HG03432 (cell line): ENCODE measurements at regions not wholly inside any gene's neighbourhood (a gene's known extent, or its start where the extent isn't known, plus 50 kb on each side); places are given as distances from the start of the nearest gene placed in this dataset.
"Not testable (repeated sequence)": the region's sequence is repeated elsewhere in the genome, so short reads cannot be mapped to it uniquely, and the experiment has no call there.

Experiments used
- ATAC-seq: cut with Tn5 transposase; IDR thresholded peaks from one replicate; pipeline ENCODE4 v1.9.1; 2021; ENCODE audit warnings: mild to moderate bottlenecking, moderate library complexity; ENCODE audit not compliant: unreplicated experiment

DNA sequence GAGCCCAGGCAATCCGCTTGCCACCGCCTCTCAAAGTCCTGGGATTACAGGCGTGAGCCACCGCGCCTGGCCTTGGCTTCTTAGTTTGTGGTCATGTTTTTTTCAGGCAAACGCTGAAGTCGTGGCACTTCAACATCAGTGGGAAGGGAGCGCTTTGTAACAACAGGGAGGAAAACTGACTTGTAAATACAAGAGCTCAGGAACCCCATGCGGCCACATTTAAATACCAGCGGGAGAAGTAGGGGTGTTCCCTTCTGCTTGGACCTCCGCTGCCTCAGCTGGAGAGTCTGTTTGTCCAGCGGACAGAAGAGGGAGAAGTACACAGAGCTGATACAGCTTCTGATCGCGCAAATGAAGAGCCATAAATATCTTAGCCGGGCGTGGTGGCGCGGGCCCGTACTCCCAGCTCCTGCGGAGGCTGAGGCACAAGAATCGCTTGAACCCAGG is 108.7 kb upstream of the KMT2C start:
- no peak for ATAC-seq

DNA sequence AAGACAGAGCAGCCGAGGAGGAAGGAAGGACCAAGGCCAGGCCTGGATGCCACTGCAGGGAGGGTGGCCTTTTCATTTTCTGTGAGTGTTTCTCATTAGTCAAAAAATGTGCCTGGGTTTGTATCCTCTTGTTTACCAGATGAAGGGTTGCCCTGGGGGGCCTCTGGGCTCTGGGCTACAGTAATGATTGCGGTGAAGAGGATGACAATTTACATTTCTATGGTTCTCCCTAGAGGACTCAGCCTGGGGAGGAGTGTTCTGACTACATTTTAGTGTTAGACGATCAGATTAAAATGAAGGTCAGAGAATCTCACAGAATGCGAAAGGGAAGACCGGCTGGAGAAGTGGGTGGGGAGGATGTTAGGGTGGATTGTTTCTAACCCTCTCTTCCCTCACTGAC is 108.0 kb upstream of the KMT2C start:
- ATAC-seq: no peak

DNA sequence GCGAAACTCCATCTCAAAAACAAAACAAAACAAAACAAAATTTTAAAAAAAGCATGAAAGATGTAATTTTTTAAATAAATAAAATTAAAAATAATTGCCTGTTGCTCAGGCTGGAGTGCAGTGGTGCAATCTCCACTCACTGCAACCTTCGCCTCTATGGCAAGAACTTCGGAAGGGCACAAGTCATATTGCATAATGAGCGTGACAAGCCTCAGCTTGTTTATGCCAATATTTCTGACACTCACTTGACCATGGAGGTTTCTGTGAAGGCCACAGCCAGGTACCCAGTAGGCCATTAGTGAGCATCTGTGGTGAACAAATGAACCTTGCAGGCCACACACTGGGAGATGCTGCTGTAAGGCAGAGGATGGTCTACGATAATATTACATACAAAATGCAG is 106.1 kb upstream of the KMT2C start:
- no peak for ATAC-seq

DNA sequence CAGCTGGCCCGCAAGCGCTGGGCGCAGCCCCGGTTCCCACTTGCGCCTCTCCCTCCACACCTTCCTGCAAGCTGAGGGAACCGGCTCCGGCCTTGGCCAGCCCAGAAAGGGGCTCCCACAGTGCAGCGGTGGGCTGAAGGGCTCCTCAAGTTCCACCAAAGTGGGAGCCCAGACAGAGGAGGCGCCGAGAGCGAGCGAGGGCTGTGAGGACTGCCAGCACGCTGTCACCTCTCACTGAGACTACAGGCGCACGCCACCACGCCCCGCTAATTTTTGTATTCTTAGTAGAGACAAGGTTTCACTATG is 103.3 kb upstream of the KMT2C start:
- ATAC-seq: not testable (repeated sequence)

DNA sequence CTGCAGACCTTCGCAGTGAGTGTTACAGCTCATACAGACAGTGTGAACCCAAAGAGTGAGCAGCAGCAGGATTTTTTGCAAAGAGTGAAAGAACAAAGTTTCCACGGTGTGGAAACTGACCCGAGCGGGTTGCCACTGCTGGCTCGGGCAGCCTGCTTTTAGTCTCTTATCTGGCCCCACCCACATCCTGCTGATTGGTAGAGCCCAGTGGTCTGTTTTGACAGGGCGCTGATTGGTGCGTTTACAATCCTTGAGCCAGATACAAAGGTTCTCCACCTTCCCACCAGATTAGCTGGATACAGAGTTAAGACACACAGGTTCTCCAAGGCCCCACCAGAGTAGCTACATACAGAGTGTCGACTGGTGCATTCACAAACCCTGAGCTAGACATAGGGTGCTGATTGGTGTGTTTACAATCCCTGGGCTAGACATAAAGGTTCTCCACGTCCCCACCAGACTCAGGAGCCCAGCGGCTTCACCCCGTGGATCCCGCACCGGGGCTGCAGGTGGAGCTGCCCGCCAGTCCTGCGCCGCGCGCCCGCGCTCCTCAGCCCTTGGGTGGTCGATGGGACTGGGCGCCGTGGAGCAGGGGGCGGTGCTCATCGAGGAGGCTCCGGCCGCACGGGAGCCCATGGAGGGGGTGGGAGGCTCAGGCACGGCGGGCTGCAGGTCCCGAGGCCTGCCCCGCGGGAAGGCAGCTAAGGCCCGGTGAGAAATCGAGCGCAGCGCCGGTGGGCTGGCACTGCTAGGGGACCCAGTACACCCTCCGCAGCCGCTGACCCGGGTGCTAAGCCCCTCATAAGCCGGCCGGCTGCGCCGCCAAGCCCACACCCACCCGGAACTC is 102.8 kb upstream of the KMT2C start:
- ATAC-seq: not testable (repeated sequence)

DNA sequence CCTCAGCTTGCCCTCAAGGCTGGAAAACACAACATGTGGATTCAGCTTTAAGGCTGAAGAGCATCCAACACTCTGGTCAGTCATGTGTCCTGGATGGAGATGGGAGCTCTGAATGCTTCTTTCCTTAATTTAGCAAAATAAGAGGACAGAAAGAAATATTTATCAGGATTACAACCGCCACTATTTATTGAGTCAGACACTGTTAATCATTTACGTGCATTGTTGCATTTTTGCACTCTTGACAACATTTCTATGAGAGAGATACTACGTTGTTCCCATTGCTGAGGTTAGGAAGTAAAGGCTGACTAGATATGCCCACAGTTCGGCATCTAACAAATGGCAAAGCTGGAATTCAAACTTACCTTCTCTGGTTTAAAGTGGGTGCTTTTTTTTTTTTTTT is 101.8 kb upstream of the KMT2C start:
- ATAC-seq: no peak

DNA sequence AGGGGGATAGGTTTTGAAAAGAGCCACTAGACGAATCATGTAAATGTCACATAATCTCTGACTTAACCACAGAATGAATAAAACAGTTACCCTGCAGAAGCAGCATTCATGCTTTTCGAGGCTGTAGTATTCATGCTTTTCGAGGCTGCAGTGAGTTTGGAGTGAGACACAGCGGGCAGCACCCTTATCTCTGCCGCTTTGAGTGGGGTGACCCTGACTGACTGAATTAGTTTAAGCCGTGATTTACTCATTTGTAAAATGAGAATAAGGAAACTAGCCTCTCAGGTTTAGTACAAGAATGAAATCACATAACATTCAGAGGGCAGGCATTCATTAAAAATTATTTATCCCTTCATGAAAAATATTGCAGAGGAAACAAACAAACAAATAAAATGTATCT is 92.8 kb upstream of the KMT2C start:
- ATAC-seq: no peak

DNA sequence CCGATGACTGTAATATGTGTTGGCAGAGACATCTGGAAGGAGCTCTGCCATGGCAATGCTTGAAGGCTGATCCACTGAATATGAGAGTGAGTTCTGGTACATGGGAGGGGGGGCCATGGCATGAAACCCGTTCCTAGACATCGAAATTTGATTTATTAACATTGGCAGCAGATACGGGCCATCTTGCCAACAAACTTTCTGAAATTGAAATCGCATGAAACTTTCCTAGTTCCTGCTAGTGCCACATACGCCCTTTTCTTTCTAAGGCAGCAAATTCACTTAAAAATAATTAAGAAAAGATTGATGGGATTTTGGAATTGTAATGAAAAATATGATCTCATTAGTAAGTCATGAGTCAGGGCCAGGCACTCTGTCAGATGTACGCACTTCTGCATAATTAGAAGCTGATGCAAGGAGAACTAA is 91.8 kb upstream of the KMT2C start:
- ATAC-seq: no peak

DNA sequence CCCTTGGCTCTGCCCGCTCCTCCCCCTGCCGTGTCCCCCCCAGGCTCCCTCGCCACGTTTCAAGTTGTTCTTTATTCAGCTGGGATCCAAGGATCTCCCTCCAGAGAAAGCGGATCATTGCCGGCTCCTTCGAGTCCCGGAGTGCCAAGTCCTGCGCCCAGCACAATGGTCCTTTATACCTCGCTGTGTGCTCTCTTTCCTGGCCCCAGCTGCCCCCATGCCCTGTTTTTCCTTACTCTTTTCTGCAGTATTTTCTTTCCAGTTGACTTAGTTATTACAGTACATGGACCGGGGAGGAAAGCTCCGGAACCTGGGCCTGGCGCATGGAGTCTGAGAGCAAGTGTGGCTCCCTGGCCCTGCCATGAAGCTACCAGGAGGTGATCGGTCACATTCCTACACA is 88.1 kb upstream of the KMT2C start:
- ATAC-seq: no peak

DNA sequence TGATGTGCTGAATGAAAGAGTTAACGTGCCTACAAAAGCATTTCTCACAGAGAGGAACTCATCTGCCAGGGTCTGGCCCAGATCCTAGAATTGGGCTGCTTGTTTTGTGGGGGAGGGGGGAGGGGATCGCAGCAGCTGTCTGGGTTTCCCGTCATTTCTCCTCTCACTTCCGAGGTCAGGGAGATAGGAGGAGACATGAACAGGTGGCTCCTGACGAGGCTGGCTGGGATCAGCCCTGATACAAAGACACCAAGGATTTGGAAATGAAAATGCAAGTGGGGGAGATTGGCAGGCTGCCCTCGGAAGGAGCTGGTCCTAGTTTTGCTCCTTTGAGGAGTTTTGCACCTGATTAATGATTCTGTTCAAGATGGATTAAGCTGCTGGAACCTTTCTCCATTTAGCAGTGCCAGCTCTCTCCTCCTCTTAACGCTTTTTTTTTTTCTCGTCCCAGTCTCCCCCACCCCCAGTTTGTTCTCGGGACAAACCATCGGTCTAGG is 86.8 kb upstream of the KMT2C start:
- no peak for ATAC-seq

DNA sequence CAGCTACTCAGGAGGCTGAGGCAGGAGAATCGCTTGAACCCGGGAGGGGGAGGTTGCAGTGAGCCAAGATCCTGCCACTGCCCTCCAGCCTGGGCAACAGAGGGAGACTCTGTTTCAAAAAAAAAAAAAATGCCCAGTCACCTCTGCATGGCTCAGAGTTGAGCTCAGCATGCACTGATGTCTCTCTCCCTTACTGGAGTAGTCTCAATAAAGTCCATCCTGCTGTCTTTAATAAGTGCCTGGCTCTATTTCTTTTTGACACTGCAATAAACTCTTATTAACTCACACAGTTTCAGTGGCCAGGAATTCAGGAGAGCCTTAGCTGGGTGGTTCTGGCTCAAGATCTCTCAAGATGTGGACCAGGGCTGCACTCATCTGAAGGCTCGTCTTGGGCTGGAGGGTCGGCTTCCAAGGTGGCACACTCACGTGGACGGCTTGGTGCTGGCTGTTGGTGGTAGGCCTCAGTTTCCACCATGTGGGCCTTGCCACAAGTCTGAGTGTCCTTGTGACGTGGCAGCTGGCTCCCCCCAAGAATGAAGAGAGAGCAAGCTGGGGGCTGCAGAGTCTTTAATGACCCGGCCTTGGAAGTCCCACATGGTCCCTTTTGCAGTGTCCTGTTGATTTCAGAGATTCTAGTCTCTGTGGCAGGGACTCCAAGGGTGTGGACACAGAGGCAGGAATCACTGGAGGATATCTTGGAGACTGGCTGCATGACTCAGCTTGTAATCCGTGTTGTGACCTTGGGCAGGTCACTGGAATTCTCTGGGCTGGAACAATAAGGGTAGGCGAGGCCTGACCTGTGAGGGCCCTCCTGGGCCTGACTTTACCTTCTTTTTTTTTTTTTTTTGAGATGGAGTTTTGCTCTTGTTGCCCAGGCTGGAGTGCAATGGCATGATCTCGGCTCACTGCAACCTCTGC is 85.9 kb upstream of the KMT2C start:
- no peak for ATAC-seq

DNA sequence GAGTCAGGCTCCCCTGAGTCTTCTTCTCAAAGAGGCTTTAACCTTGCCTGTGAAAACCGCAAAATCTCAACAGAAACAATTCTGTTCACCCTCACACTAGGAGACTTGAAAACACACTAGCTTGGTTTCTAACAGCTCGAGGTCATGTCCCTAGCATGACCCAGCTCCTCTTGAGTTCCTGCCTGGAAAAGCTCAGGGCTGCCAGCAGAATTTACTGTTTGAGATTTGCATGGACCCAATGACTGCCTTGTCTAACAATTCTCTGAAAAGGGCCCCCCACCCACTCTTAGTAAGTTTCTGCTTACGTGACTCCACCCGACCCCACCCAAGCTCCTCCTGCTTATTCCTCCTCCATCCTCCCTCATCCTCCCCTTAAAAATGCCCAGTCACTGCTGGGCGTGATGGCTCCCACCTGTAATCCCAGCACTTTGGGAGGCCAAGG is 85.1 kb upstream of the KMT2C start:
- no peak for ATAC-seq

DNA sequence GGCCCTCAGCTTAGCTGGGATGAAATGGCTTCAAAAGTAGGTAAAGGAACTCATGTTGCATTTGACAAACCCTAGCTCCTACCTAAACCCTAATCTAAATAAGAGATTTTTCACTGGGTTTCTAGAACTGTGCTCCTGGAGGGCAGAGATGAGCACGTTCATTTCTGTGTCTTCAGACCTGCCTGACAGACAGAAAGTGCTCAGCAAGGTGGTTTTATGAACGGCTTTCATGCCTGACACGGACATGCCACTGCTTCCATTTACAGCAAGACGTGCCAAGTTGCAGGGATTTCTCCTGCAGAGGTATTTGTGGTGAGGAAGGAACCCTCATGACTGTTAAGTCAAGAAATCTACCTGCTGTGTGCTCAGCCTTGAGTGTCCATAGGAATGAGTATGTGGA is 83.5 kb upstream of the KMT2C start:
- no peak for ATAC-seq

DNA sequence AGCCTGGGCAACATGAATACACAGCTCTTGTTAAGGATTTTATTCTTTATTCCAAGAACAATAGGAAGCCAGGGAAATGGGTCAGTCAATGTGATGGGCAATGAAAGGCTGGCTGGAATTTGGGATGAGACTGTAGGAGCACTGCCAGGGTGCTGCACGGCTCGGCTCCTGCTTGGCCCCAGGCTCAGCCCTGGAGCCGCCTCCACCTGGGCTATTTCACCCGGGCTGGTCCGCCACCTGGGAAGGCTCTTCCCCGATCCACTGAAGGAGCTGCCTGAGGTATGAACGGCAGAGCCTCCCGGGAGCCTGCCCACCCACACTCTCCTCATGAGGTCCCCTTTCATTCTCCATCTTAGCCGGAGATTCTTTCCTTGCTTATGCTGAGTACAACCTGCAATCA is 80.4 kb upstream of the KMT2C start:
- ATAC-seq: no peak

DNA sequence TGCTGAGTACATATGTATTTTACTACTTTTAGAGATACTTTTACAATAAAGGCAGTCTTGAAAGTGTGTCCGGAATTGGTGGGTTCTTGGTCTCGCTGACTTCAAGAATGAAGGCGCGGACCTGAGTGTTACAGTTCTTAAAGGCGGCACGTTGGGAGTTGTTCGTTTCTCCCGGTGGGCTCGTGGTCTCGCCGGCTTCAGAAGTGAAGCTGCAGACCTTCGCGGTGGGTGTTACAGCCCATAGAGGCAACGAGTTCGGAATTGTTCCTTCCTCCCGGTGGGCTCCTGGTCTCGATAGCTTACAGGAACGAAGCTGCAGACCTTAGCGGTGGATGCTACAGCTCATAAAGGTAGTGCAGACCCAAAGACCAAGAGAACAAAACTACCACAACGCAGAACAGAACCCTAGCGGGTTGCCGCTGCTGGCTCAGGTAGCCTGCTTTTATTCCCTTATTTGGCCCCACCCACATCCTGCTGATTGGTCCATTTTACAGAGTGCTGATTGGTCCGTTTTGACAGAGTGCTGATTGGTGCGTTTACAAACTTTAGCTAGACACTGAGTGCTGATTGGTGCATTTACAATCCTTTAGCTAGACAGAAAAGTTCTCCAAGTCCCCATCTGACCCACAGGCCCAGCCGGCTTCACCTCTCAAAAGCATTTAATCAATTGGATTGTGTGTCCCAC is 79.6 kb upstream of the KMT2C start:
- not testable (repeated sequence) for ATAC-seq

DNA sequence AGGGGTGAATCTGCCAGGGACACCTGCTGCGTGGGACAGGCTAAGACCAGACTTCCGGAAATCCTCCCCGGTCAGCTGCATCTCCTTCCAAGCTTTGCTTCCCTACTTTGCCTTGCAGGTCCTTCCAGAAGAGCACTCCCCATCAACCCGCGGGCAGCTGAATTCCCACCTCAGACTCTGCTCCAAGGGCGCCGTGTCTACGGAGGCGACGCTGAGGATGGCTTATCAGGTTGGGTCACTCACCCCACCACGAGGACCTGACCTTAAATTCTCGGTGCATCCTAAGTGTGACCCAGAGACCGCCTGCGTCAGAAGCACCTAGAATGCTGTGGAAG is 78.9 kb upstream of the KMT2C start:
- no peak for ATAC-seq

DNA sequence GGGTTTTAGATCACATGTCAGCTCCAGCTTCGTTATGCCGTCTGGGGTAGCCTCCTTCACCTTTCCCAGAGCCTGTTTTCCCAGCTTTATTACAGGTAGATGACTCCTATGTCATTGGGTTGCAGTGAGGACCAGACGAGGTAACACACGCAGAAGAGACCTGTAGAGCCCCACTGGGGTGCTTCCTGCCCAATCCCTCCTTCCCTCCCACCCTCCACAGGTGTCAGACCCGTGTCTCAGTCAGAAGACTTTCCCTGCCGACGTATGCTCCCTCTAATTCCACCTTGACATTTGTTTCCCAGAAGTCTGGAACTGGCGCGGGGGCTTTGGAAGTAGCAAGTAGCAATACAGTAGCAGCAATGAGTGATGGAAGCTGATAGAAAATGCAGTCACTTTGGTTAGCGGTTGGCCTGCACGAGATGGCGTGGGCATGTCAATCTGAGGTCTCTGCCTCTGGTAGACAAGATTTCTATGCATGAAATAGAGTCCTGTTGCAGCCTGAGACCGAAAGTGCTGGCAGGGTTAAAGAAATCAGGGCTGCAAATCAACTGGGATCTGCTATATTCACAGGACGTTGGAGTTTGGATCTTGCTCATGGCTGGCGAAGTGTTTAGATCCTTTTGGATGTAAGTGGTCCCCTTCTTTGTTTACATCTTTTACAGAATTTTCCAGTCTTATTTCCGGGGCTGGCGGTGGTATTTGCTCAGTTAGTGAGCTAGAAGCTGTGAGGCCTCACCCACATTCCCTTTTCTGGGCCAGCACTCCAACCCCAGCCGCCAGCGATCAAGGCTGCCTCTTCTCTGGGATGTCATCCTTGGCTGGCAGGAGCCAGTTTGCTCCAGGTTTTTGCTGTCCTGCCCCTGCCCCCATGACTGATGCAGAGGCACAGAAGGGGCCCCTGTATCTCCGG is 78.3 kb upstream of the KMT2C start:
- no peak for ATAC-seq

DNA sequence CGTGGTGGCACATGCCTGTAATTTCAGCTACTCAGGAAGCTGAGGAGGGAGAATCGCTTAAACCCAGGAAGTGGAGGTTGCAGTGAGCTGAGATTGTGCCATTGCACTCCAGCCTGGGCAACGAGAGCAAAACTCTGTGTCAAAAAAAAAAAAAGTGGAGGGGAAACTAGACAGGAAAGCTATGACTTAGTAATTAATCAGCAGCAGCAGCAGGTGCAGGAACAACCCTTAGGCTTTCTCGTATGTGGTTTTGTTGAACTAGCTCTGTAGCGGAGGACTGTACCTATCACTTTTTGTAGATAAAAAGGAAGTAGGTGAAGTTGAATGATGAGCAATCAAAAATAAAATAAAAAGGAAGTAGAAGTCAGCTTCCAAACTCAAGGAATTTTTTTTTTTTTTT is 76.9 kb upstream of the KMT2C start:
- peak; percentile 62 for ATAC-seq

DNA sequence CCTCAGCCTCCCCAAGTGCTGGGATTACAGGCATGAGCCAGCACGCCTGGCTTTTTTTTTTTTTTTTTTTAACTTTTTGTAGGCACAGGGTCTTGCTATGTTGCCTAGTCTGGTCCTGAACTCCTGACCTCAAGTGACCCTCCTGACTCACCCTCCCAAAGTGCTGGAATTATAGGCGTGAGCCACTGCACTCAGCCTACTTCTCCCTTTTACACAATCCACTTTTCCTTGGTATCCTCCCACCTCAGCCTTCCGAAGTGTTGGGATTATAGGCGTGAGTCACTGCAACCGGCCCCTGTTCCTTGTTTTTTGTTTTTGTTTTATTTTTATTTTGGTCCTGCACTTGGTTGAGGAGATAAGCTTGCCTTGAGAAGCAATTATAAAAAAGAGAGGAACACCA is 75.9 kb upstream of the KMT2C start:
- no peak for ATAC-seq

DNA sequence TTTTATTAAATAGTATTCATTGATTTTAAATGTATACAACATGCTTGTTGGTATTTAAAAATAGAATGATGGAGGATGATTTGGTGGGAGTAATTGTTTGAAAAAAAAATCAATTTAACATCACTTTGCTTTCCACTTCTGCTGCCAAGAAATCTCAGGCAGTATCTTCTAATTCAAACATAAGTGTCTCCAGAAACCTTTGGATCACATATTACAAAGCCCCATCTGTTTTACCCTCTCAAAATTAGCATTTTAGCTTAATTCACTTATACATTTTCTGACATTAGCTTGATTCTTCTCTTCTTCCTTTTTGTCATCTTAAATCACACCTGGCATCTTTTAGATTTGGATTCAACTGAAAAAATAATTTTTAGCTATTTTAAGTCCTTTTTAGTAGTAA is 72.9 kb upstream of the KMT2C start:
- ATAC-seq: no peak
